Activated CD4-positive, alpha-beta T cell treated with anti-CD3 and anti-CD28 coated beads for 48 hours (primary cell): ENCODE measurements at regions not wholly inside any gene's neighbourhood (a gene's known extent, or its start where the extent isn't known, plus 50 kb on each side); places are given as distances from the start of the nearest gene placed in this dataset.
"Not testable (repeated sequence)": the region's sequence is repeated elsewhere in the genome, so short reads cannot be mapped to it uniquely, and the experiment has no call there.

ENCODE experiments used
- DNase-seq: peaks from one replicate; pipeline ENCODE4 v3.0.0-alpha.2; 2020

DNA sequence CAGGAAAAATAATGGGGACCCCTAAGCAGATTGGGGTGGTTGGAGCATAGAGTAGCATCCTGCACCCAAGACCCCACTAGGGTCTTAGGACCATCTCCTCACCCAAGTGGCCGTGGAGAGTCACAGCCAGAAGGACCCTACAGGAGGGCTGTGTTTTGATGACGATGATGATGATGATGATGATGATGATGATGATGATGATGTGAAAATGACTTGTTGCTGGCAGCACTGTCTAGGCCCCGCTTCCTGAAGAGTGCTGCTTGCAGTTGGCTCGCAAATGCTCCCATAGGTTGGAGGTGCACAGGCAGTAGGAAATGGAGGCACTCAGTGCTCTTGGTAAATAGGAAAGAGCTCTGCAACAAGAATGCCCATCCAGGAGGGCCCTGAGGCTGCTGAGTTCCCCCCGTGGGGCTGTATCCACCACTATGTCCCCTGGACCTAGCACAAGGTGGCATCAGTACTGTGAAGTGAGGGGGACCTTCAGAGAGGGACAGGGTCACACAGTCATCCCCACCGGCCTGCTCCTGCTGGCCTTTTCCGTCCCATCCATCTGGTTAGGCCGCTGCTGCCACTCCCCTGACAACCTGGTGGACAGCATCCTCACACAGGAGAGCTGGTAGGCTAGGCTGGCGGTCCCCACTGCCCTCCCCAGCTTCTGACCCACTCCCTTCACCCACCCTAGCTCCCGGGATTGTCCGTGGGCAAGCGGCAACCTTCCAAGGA, 139.6 kb downstream of the FOXD2 start:
- DNase-seq = no peak

GRCh38 chr1:47578026-47578720, 140.3 kb downstream of the FOXD2 start:
- no peak for DNase-seq

GRCh38 chr1:47578721-47579419, 141.0 kb downstream of the FOXD2 start:
- no peak for DNase-seq

- DNase-seq = no peak
These were observed 142.0 kb downstream of the FOXD2 start for GRCh38 chr1:47579809-47580208.

DNA sequence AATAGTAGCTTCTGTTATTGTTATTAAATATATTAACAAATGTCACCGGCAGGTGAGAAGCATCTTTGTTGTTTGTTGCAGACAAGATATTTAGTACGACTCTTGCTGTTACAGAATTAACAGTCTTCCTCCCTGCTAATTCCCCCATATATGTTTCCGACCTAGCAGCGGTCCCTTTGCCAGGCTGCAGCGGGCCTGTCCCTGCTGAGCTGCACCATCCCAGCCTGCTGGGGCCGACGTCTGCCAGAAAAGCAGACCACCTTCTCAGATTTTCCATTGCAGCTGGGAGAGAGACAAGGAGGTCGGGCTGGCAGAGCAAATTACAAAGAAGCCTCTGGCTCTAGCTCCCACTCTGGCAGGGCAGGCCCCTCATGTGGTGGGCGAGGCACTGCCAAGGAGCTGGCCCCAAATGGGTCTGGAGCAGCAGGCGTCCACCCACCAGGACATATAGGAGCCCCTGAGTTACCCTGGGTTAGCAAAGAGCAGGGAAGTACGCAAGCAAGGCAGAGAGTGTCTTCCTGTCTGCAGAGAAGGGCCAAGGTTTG, 142.7 kb downstream of the FOXD2 start:
- DNase-seq = no peak

GRCh38 chr1:47582891-47583608, 145.2 kb downstream of the FOXD2 start:
- no peak for DNase-seq

- DNase-seq = no peak
These were observed 146.4 kb downstream of the FOXD2 start for GRCh38 chr1:47584249-47584648.

DNA sequence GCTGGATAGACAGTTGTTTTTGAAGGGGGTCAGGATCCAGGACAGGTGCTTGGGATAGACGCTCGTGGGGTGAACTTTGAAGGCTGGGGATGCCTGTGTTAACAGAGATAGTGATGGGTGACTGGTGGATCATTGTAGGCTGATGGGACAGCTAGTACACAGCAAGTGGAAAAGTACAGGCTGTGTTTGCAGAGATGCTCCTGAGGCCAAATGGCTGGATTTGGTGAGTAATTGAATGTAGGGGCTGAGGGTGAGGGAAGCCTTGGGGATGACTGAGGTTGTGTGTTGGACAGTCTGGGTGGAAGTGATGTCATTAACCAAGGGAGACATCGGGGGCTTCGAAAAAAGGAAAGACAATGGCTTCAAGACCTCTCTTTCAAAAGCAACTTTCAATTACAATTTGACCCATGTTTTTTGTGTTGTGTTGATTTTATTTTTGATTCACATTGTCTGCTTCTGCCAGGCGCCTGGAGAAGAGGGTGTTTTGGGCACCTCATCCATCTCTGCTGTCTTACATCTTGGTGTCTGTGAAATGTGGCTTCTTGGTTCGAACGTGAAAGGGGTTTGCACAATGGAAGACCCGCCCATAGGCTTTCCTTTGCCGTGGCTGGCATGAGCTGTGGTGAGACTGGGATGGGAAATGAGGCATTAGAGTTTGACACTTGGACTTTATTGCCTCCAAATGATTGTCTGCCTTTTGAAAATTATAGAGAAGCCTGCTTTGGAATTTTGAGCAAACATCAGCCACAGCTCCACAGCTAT, 147.5 kb downstream of the FOXD2 start:
- DNase-seq = no peak

- no peak for DNase-seq
These were observed 150.2 kb downstream of the FOXD2 start for GRCh38 chr1:47587891-47588582.

GRCh38 chr1:47590523-47591225, 152.8 kb downstream of the FOXD2 start:
- DNase-seq = no peak

- DNase-seq = no peak
These were observed 154.0 kb downstream of the FOXD2 start for GRCh38 chr1:47591801-47592200.

- no peak for DNase-seq
These were observed 154.6 kb downstream of the FOXD2 start for GRCh38 chr1:47592296-47593012.

- DNase-seq = no peak
These were observed 155.2 kb downstream of the FOXD2 start for GRCh38 chr1:47593013-47593568.

DNA sequence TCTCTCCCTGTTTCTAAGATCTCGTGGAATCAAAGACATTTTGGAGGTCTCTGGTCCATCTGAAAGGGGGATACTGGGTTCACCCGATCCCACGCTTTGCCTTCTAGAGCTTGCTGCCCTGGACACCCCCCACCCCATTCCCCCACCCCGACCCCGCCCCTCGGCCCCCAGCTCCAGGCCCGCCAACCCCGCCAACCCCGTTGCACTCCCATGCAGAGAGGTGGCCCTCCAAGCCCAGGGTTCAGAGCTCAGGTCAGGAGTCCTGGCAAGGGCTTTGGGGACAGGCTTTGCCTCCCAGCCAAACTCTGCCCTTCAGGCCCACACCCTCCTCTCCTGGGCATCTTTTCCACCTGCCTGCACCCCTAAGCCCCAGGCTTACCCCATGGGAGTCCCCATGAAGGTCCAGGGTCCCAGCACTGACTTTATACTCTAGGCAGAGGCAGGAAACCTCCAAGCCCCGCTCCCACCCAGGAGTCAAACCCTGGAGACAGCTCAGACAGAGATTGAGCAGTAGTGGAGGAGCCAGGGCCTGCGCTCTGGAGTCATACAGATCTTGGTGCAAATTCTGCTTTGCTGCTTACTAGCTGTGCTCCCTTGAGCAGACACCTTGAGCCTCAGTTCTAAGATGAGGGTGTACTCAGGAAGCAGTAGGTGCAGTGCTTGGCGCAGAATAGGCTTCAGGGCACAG, 155.9 kb downstream of the FOXD2 start:
- DNase-seq = no peak

DNA sequence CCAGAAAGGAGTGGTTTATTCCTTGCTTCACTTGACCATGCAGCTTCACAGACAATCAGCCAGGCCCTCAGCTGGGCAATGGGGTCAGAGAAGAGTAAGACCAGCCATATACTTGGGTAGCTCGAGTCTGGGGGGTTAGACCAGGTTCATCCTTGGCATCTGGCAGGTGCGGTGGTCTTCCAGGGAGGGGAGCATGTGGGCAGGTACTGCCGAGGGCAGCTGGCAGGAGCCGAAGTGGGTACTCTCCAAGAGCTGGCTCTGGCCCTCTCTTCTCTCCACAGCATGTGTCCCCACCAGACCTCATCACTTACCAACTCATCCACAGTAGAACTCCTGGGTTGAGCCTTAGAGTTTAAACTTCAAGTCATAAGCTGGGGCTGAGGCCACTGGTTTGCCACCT, 156.8 kb downstream of the FOXD2 start:
- DNase-seq = no peak

- DNase-seq = no peak
These were observed 158.5 kb downstream of the FOXD2 start for GRCh38 chr1:47596328-47596727.

GRCh38 chr1:47598357-47598756, 160.5 kb downstream of the FOXD2 start:
- DNase-seq = no peak

- DNase-seq = no peak
These were observed 161.9 kb downstream of the FOXD2 start for GRCh38 chr1:47599777-47600176.

GRCh38 chr1:47602491-47602890, 164.6 kb downstream of the FOXD2 start:
- DNase-seq = not testable (repeated sequence)
